ENCODE measurements at regions not wholly inside any gene's neighbourhood (a gene's known extent, or its start where the extent isn't known, plus 50 kb on each side); places are given as distances from the start of the nearest gene placed in this dataset.

- Histone ChIP-seq H3K4me3 (ENCODE audit: low read depth, low read length) (no peak overlapping the region), H3K36me3 (replicated peaks) (no peaks in the 10 kb centered on the region), H3K27ac (no peak overlapping the region), H3K27me3 (replicated peaks) (no peaks in the 10 kb centered on the region)
- no peak for DNase-seq
- TF ChIP-seq CTCF (IDR thresholded peaks at IDR 0.05; ENCODE audit: low read depth, low read length, missing control alignments), result no peak
- in situ Hi-C loops (cut with HindIII; ENCODE audit: low pct_ligation_motif_present, low sequenced_read_pairs), result no loop called here
Measured at GRCh38 chrX:98548519-98548918, 1664.8 kb downstream of the RPA4 start.

- in situ Hi-C loops (cut with HindIII; ENCODE audit: low pct_ligation_motif_present, low sequenced_read_pairs), result no loop called here
- no peaks in the 10 kb centered on the region for H3K27me3 ChIP-seq (replicated peaks)
Measured at GRCh38 chrX:98568795-98569194, 1685.1 kb downstream of the RPA4 start.

DNA sequence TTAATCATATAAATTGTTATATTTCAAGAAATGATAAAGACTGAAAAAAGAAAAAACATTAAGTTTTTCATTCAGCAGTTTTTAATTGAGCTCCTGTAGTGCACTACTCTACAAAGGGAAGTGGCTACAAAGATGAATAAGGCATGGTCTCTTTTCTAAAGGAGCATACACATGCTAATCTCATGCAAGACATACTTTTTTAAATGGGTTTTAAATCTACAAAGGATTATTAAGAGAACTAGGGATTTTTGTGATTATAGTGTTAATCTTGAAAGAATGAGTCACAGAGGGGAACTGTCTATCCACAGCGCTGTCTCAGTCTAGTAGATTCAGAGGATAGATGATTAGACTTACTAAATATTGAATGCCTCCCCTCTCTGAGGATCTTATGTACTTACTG lies 1722.2 kb downstream of the RPA4 start:
- Histone ChIP-seq H3K36me3 (replicated peaks) (no peaks in the 10 kb centered on the region), H3K27me3 (replicated peaks) (no peaks in the 10 kb centered on the region), H3K4me3 (ENCODE audit: low read depth, low read length) (no peak overlapping the region), H3K27ac (no peak overlapping the region)
- no peak for DNase-seq
- in situ Hi-C loops (cut with HindIII; ENCODE audit: low pct_ligation_motif_present, low sequenced_read_pairs), result no loop called here
- TF ChIP-seq CTCF (IDR thresholded peaks at IDR 0.05; ENCODE audit: low read depth, low read length, missing control alignments), result no peak

More at GRCh38 chrX:98568795-98569194, 1685.1 kb downstream of the RPA4 start:
- Histone ChIP-seq H3K36me3 (replicated peaks) (no peaks in the 10 kb centered on the region), H3K4me3 (ENCODE audit: low read depth, low read length) (no peak overlapping the region), H3K27ac (no peak overlapping the region)
- TF ChIP-seq CTCF (IDR thresholded peaks at IDR 0.05; ENCODE audit: low read depth, low read length, missing control alignments), result no peak
- DNase-seq, result no peak

DNA sequence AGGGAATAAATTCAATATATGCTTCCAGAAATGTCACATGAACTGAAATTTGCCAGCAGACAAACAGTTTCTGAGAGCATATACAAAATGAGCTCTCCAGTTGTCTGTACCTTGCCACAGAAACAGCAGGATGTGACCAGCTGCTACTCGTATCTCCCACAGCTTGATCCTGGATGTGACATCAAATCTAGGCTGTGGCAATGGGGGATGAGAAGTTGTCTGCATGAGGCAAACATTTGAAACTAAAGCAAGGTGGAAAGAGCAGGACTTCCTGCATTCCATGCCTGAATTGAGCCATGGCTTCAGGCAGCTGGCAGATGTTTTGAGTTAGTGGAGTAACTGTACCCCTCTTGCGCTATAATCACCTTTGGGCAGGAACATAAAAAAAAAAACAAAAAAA lies 1724.0 kb downstream of the RPA4 start:
- in situ Hi-C loops (cut with HindIII; ENCODE audit: low pct_ligation_motif_present, low sequenced_read_pairs), result no loop called here
- no peak for TF ChIP-seq CTCF (IDR thresholded peaks at IDR 0.05; ENCODE audit: low read depth, low read length, missing control alignments)
- Histone ChIP-seq H3K27ac (no peak overlapping the region), H3K27me3 (replicated peaks) (no peaks in the 10 kb centered on the region), H3K36me3 (replicated peaks) (no peaks in the 10 kb centered on the region), H3K4me3 (ENCODE audit: low read depth, low read length) (no peak overlapping the region)
- DNase-seq, result no peak

GRCh38 chrX:98627645-98628044 lies 1743.9 kb downstream of the RPA4 start:
- no peak for DNase-seq
- Histone ChIP-seq H3K4me3 (ENCODE audit: low read depth, low read length) (no peak overlapping the region), H3K36me3 (replicated peaks) (no peaks in the 10 kb centered on the region), H3K27me3 (replicated peaks) (no peaks in the 10 kb centered on the region), H3K27ac (no peak overlapping the region)
- TF ChIP-seq CTCF (IDR thresholded peaks at IDR 0.05; ENCODE audit: low read depth, low read length, missing control alignments), result no peak
- in situ Hi-C loops (cut with HindIII; ENCODE audit: low pct_ligation_motif_present, low sequenced_read_pairs), result no loop called here

DNA sequence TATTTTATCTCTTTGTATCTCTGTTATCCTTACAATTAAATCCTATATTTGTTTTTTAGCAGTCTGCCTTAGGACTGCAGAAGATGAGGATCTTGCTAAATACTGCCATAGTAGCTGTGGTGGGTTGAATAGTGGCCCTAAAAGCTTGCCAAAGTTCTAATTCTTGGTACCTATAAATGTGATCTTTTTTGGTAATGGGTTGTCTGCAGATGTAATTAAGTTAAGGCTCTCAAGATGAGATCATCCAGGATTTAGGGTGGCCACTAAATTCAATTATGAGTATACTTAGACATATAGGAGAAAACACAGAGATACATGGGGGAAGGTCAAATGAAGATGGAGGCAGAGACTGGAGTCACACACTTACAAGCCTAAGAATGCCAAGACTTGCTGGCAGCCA lies 1753.7 kb downstream of the RPA4 start:
- Histone ChIP-seq H3K36me3 (replicated peaks) (no peaks in the 10 kb centered on the region), H3K27ac (no peak overlapping the region), H3K4me3 (ENCODE audit: low read depth, low read length) (no peak overlapping the region), H3K27me3 (replicated peaks) (no peaks in the 10 kb centered on the region)
- no peak for TF ChIP-seq CTCF (IDR thresholded peaks at IDR 0.05; ENCODE audit: low read depth, low read length, missing control alignments)
- DNase-seq, result no peak
- in situ Hi-C loops (cut with HindIII; ENCODE audit: low pct_ligation_motif_present, low sequenced_read_pairs), result no loop called here

Data from brain microvascular endothelial cell (primary cell).